Hepatocyte (in vitro differentiated cells): ENCODE measurements at regions not wholly inside any gene's neighbourhood (a gene's known extent, or its start where the extent isn't known, plus 50 kb on each side); places are given as distances from the start of the nearest gene placed in this dataset.

ENCODE experiments used
- DNase-seq: peaks from one replicate; pipeline ENCODE4 v3.0.0-alpha.2; 2016; ENCODE audit warnings: low spot score
- H2AFZ ChIP-seq: fragments of 200-600 bp; sonication (generic); 2 replicates; pipeline ENCODE4 v1.6.0; 2016; ENCODE audit warnings: antibody characterized with exemption, mild to moderate bottlenecking
- H3K27ac ChIP-seq: fragments of 200-600 bp; sonication (generic); 2 replicates; pipeline ENCODE4 v1.5.1; 2016; ENCODE audit warnings: mild to moderate bottlenecking
- H3K27me3 ChIP-seq: fragments of 200-600 bp; sonication (generic); 2 replicates; pipeline ENCODE4 v1.6.1; 2016
- H3K36me3 ChIP-seq: fragments of 200-600 bp; sonication (generic); replicated peaks from 2 replicates; pipeline ENCODE4 v1.5.1; 2016; ENCODE audit warnings: low read depth; ENCODE audit not compliant: insufficient read depth
- H3K4me1 ChIP-seq: fragments of 200-600 bp; sonication (generic); 2 replicates; pipeline ENCODE4 v1.5.1; 2016; ENCODE audit warnings: mild to moderate bottlenecking, moderate library complexity; ENCODE audit not compliant: insufficient read depth
- H3K4me2 ChIP-seq: fragments of 200-600 bp; sonication (generic); 2 replicates; pipeline ENCODE4 v1.6.0; 2016
- H3K4me3 ChIP-seq: fragments of 200-600 bp; sonication (generic); 2 replicates; pipeline ENCODE4 v1.5.1; 2016; ENCODE audit warnings: mild to moderate bottlenecking
- H3K79me2 ChIP-seq: fragments of 200-600 bp; sonication (generic); 2 replicates; pipeline ENCODE4 v1.6.0; 2017; ENCODE audit warnings: mild to moderate bottlenecking
- H3K9me2 ChIP-seq: fragments of 200-600 bp; sonication (generic); replicated peaks from 2 replicates; pipeline ENCODE4 v1.6.0; 2017; ENCODE audit warnings: mild to moderate bottlenecking; ENCODE audit not compliant: insufficient read depth
- H3K9me3 ChIP-seq: fragments of 200-600 bp; sonication (generic); 2 replicates; pipeline ENCODE4 v1.5.1; 2016; ENCODE audit warnings: low read depth, mild to moderate bottlenecking
- H4K20me1 ChIP-seq: fragments of 200-600 bp; sonication (generic); 2 replicates; pipeline ENCODE4 v1.6.0; 2016; ENCODE audit warnings: mild to moderate bottlenecking; ENCODE audit not compliant: insufficient read depth, poor library complexity, severe bottlenecking
- EZH2 ChIP-seq: fragments of 200-600 bp; sonication (generic); IDR thresholded peaks from 2 replicates; pipeline ENCODE4 v1.6.1; 2016; ENCODE audit warnings: antibody characterized with exemption, mild to moderate bottlenecking, borderline replicate concordance
- EZH2phosphoT487 ChIP-seq: fragments of 200-600 bp; sonication (generic); IDR thresholded peaks from one replicate; pipeline ENCODE4 v1.6.1; 2018; ENCODE audit warnings: antibody characterized with exemption, mild to moderate bottlenecking, low read depth, moderate library complexity; ENCODE audit not compliant: unreplicated experiment, severe bottlenecking
- WGBS: methylation state at CpG from one replicate; pipeline ENCODE4 v1.1.6; 2016; ENCODE audit warnings: low lambda C conversion rate; ENCODE audit errors: missing lambda C conversion rate; 5-methylcytosine and 5-hydroxymethylcytosine counted together
- TF ChIP-seq, protein P1 (sequence below): fragments of 200-600 bp; sonication (generic); IDR thresholded peaks from 2 replicates; pipeline ENCODE4 v1.5.1; 2016; ENCODE audit warnings: antibody characterized with exemption, mild to moderate bottlenecking; ENCODE audit not compliant: poor library complexity

DNA sequence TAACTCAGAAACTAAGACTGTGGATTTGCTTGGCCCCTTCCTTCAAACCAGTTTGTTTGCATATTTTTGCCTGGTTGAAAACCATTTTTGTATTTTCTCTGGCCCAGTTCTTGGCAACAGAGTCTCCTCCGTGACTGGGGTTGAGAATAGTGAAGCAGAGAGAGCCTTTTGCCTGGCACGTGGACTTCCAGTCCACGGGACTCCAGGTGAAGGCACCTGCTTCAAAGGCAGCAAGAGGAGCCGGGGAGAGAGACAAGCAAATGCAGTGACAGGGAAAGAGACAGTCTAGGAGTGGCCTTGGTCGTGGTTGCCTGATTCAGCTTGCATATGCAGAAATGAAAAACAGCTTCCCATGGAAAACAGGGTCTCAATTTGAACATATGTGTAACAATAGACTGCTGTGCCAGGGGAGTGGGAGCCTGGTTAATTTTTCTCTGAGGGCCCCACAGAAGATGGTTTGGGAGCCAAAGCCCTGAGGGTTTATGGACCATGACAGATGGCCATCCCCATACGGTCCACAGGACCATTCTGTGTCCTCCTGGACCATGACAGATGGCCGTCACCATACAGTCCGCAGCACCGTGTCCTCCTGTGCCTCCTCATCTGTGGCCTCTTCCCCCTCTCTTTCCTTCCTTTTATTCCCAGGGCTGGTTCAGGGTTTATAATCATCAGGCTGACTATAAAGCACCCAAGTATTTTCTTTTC is 272.2 kb upstream of the RASGEF1B start:
- Histone ChIP-seq H3K27me3 (no peaks in the 10 kb centered on the region), H4K20me1 (no peaks in the 10 kb centered on the region), H3K27ac (peak overlapping the region; percentile 41), H3K4me3 (no peak overlapping the region), H3K4me2 (no peak overlapping the region), H3K79me2 (no peaks in the 10 kb centered on the region), H3K9me3 (no peaks in the 10 kb centered on the region), H3K36me3 (no peaks in the 10 kb centered on the region), H3K4me1 (no peaks in the 10 kb centered on the region), H3K9me2 (no peaks in the 10 kb centered on the region), H2AFZ (no peak overlapping the region)
- DNase-seq: no peak
- no peak for TF ChIP-seq EZH2
- TF ChIP-seq, protein P1, sequence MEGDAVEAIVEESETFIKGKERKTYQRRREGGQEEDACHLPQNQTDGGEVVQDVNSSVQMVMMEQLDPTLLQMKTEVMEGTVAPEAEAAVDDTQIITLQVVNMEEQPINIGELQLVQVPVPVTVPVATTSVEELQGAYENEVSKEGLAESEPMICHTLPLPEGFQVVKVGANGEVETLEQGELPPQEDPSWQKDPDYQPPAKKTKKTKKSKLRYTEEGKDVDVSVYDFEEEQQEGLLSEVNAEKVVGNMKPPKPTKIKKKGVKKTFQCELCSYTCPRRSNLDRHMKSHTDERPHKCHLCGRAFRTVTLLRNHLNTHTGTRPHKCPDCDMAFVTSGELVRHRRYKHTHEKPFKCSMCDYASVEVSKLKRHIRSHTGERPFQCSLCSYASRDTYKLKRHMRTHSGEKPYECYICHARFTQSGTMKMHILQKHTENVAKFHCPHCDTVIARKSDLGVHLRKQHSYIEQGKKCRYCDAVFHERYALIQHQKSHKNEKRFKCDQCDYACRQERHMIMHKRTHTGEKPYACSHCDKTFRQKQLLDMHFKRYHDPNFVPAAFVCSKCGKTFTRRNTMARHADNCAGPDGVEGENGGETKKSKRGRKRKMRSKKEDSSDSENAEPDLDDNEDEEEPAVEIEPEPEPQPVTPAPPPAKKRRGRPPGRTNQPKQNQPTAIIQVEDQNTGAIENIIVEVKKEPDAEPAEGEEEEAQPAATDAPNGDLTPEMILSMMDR: no peak
- no peak for TF ChIP-seq EZH2phosphoT487
- 84% methylated on average over 9 of the region's 9 CpGs for WGBS

DNA sequence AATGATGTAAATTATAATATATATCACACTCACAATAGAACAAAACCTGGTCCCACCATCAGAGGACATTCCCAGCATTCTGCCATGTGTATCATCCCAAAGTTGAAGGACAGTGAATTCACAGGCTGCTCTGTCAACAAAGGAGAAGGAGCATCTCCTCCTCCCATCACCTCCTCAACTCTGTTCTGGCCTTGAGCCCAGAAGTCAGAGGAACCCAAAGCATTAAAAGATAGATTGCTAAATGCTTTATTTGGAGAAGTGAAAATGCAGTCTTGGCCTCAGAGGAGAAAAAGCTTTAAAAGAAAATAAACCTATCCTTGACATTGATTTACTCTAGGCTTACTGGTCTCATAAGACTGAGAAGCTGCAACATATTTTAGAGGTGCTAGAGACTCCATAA is 268.8 kb upstream of the RASGEF1B start:
- no peaks in the 10 kb centered on the region for H4K20me1 ChIP-seq
- TF ChIP-seq EZH2: no peak
- TF ChIP-seq, protein P1: no peak
- no peak for TF ChIP-seq EZH2phosphoT487
- no peaks in the 10 kb centered on the region for H3K79me2 ChIP-seq
- no peaks in the 10 kb centered on the region for H3K27me3 ChIP-seq
- no peak overlapping the region for H3K4me3 ChIP-seq
- H3K9me2 ChIP-seq: no peaks in the 10 kb centered on the region
- no peak overlapping the region for H2AFZ ChIP-seq
- no peak for DNase-seq
- no peaks in the 10 kb centered on the region for H3K36me3 ChIP-seq
- no peaks in the 10 kb centered on the region for H3K4me1 ChIP-seq
- H3K9me3 ChIP-seq: no peaks in the 10 kb centered on the region
- H3K27ac ChIP-seq: no peak overlapping the region
- no peak overlapping the region for H3K4me2 ChIP-seq

DNA sequence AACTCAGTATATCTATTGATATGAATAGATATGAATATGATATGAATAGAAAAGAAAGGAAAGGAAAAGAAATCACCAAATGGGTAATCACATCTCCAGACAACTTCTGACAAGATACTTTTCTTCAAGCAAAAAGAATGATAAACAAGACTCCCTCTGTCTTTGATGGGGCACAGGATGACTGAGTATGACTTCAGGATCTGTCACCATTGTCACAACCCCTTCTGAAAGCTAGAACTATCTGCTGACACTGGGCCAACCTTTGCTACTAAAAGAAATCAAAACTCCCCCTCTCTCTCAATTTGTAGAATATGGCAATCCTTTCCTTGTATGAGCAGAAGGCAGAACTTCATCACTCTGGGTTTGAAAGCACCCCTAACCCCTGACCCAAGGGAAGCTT is 267.2 kb upstream of the RASGEF1B start:
- Histone ChIP-seq H2AFZ (no peak overlapping the region), H3K27me3 (no peaks in the 10 kb centered on the region), H3K36me3 (no peaks in the 10 kb centered on the region), H3K4me3 (no peak overlapping the region), H3K4me2 (peak overlapping the region; percentile 39), H4K20me1 (no peaks in the 10 kb centered on the region), H3K27ac (peak overlapping the region; percentile 75), H3K9me3 (no peaks in the 10 kb centered on the region), H3K4me1 (no peaks in the 10 kb centered on the region), H3K79me2 (no peaks in the 10 kb centered on the region), H3K9me2 (no peaks in the 10 kb centered on the region)
- DNase-seq: no peak
- no peak for TF ChIP-seq EZH2phosphoT487
- TF ChIP-seq, protein P1: no peak
- no peak for TF ChIP-seq EZH2
